Endodermal cell (in vitro differentiated cells): ENCODE measurements at regions not wholly inside any gene's neighbourhood (a gene's known extent, or its start where the extent isn't known, plus 50 kb on each side); places are given as distances from the start of the nearest gene placed in this dataset.

Experiments
- DNase-seq: peaks from one replicate; pipeline ENCODE4 v3.0.0-alpha.2; 2017
- H3K27ac ChIP-seq: 2 replicates; pipeline ENCODE4 v1.5.1; 2013; ENCODE audit warnings: mild to moderate bottlenecking, low read depth, low read length, moderate library complexity
- H3K27me3 ChIP-seq: 2 replicates; pipeline ENCODE4 v1.6.1; 2013; ENCODE audit warnings: mild to moderate bottlenecking, low read length, moderate library complexity; ENCODE audit not compliant: insufficient read depth, control insufficient read depth, poor library complexity, severe bottlenecking
- H3K36me3 ChIP-seq: 2 replicates; pipeline ENCODE4 v1.7.0; 2013; ENCODE audit warnings: mild to moderate bottlenecking, low read length, moderate library complexity; ENCODE audit not compliant: control insufficient read depth, insufficient read depth
- H3K4me1 ChIP-seq: one replicate; pipeline ENCODE4 v1.7.0; 2013; ENCODE audit warnings: low read length; ENCODE audit not compliant: control insufficient read depth, insufficient read depth
- H3K4me3 ChIP-seq: 2 replicates; pipeline ENCODE4 v1.5.1; 2013; ENCODE audit warnings: mild to moderate bottlenecking, low read length, moderate library complexity
- H3K9ac ChIP-seq: 2 replicates; pipeline ENCODE4 v1.6.1; 2013; ENCODE audit warnings: mild to moderate bottlenecking, low read length, moderate library complexity; ENCODE audit not compliant: poor library complexity, severe bottlenecking; ENCODE audit errors: extremely low read depth
- H3K9me3 ChIP-seq: 2 replicates; pipeline ENCODE4 v1.6.1; 2013; ENCODE audit warnings: mild to moderate bottlenecking, low read length, moderate library complexity; ENCODE audit not compliant: control insufficient read depth
- H3K27ac Mint-ChIP-seq: 2 replicates; pipeline ENCODE4 v1.8.0; 2020; ENCODE audit warnings: mixed read lengths
- H3K27me3 Mint-ChIP-seq: 2 replicates; pipeline ENCODE4 v1.8.0; 2021; ENCODE audit warnings: mild to moderate bottlenecking, mixed read lengths; ENCODE audit not compliant: insufficient read depth
- H3K36me3 Mint-ChIP-seq: 2 replicates; pipeline ENCODE4 v1.8.0; 2020; ENCODE audit warnings: low read depth, mixed read lengths
- H3K4me1 Mint-ChIP-seq: 2 replicates; pipeline ENCODE4 v1.8.0; 2020; ENCODE audit warnings: mixed read lengths
- H3K4me3 Mint-ChIP-seq: 2 replicates; pipeline ENCODE4 v1.8.0; 2020; ENCODE audit warnings: mild to moderate bottlenecking, moderate library complexity, mixed read lengths
- H3K9me3 Mint-ChIP-seq: 2 replicates; pipeline ENCODE4 v1.8.0; 2020; ENCODE audit warnings: mild to moderate bottlenecking, mixed read lengths
- CTCF ChIP-seq: fragments of 200-600 bp; sonication (generic); conservative IDR thresholded peaks from 2 replicates; pipeline ENCODE4 v1.5.0; 2021; ENCODE audit warnings: antibody characterized with exemption, mild to moderate bottlenecking
- WGBS, 2 experiments: methylation state at CpG; one replicate each; pipeline versions ENCODE4 v1.1.5 to v1.1.7; 2013; ENCODE audit warnings: missing lambda C conversion rate in 2 of 2, mixed read lengths in 1 of 2; ENCODE audit not compliant: insufficient coverage in 1 of 2, insufficient read length in 1 of 2; 5-methylcytosine and 5-hydroxymethylcytosine counted together

- DNase-seq, result no peak
- Mint-ChIP-seq H3K27ac (no peak overlapping the region), H3K4me3 (no peak overlapping the region), H3K36me3 (no peaks in the 10 kb centered on the region), H3K4me1 (peaks cover 39% of the 10 kb centered on the region), H3K9me3 (peaks cover 4% of the 10 kb centered on the region), H3K27me3 (no peaks in the 10 kb centered on the region)
- Histone ChIP-seq H3K36me3 (no peaks in the 10 kb centered on the region), H3K4me3 (no peak overlapping the region), H3K4me1 (peaks cover 21% of the 10 kb centered on the region), H3K9ac (no peak overlapping the region), H3K9me3 (peaks cover 15% of the 10 kb centered on the region), H3K27me3 (no peaks in the 10 kb centered on the region), H3K27ac (no peak overlapping the region)
- 95 to 98% methylated on average over 4 to 5 of the region's 5 CpGs for WGBS, 2 experiments
- TF ChIP-seq CTCF, result no peak
Observed at GRCh38 chr6:11388983-11389944, 148.3 kb upstream of the TMEM170B start.

GRCh38 chr6:11387707-11388430 lies 149.7 kb upstream of the TMEM170B start:
- Histone ChIP-seq H3K4me1 (peaks cover 12% of the 10 kb centered on the region), H3K27me3 (no peaks in the 10 kb centered on the region), H3K4me3 (no peak overlapping the region), H3K36me3 (no peaks in the 10 kb centered on the region), H3K27ac (no peak overlapping the region), H3K9me3 (peaks cover 15% of the 10 kb centered on the region), H3K9ac (no peak overlapping the region)
- H3K27ac Mint-ChIP-seq, result no peak overlapping the region
- no peak for TF ChIP-seq CTCF
- no peak for DNase-seq
- H3K36me3 Mint-ChIP-seq, result no peaks in the 10 kb centered on the region
- peaks cover 35% of the 10 kb centered on the region for H3K4me1 Mint-ChIP-seq
- H3K4me3 Mint-ChIP-seq, result no peak overlapping the region
- no peaks in the 10 kb centered on the region for H3K27me3 Mint-ChIP-seq
- 94 to 100% methylated on average over 3 to 5 of the region's 5 CpGs for WGBS, 2 experiments
- H3K9me3 Mint-ChIP-seq, result peaks cover 4% of the 10 kb centered on the region

GRCh38 chr6:11386726-11387125 lies 150.8 kb upstream of the TMEM170B start:
- H3K4me1 Mint-ChIP-seq, result peaks cover 29% of the 10 kb centered on the region
- H3K9me3 Mint-ChIP-seq, result no peaks in the 10 kb centered on the region
- Histone ChIP-seq H3K27me3 (no peaks in the 10 kb centered on the region), H3K4me3 (no peak overlapping the region), H3K36me3 (no peaks in the 10 kb centered on the region), H3K9ac (no peak overlapping the region), H3K27ac (no peak overlapping the region), H3K4me1 (peaks cover 6% of the 10 kb centered on the region), H3K9me3 (peaks cover 8% of the 10 kb centered on the region)
- H3K4me3 Mint-ChIP-seq, result no peak overlapping the region
- DNase-seq, result no peak
- 41 to 88% methylated on average over 1 to 2 of the region's 2 CpGs for WGBS, 2 experiments
- H3K27me3 Mint-ChIP-seq, result no peaks in the 10 kb centered on the region
- H3K27ac Mint-ChIP-seq, result no peak overlapping the region
- TF ChIP-seq CTCF, result no peak
- no peaks in the 10 kb centered on the region for H3K36me3 Mint-ChIP-seq
